GM12878 (cell line): ENCODE measurements at regions not wholly inside any gene's neighbourhood (a gene's known extent, or its start where the extent isn't known, plus 50 kb on each side); places are given as distances from the start of the nearest gene placed in this dataset.

Experiments
- ATAC-seq: fragments of 200-7000 bp; cut with Tn5 transposase; 3 replicates; pipeline ENCODE4 v1.9.1; 2020; ENCODE audit warnings: mild to moderate bottlenecking, moderate library complexity
- BruUV-seq: library from RNA; stranded (reverse); fragments of 400-500 nt; replicated peaks from 2 replicates; lab custom pipeline; 2021; lab: Mats Ljungman, UMichigan
- CTCF ChIA-PET: fragments of 300-600 bp; sonication (Branson Sonifier 250); formaldehyde crosslinking; extraction: SDS; loops from one replicate; lab custom pipeline; 2021; ENCODE audit warnings: inconsistent platforms; lab: Yijun Ruan, JAX
- POLR2A ChIA-PET: fragments of 350-600 bp; formaldehyde crosslinking; extraction: SDS; loops from one replicate; lab custom pipeline; 2021; ENCODE audit warnings: inconsistent platforms; lab: Charles Lee
- RAD21 ChIA-PET: fragments of 300-600 bp; sonication (Branson Sonifier 250); formaldehyde crosslinking; loops from one replicate; lab custom pipeline; 2023; ENCODE audit warnings: antibody characterized with exemption; ENCODE audit not compliant: unreplicated experiment; lab: Charles Lee
- SMC1A ChIA-PET: fragments of 300-600 bp; sonication (Branson Sonifier 250); formaldehyde crosslinking; loops from one replicate; lab custom pipeline; 2023; ENCODE audit not compliant: unreplicated experiment, uncharacterized antibody; lab: Charles Lee
- DNase-seq: peaks from one replicate; pipeline ENCODE4 v3.0.0-alpha.2; 2011; ENCODE audit warnings: low read depth, low spot score
- FAIRE-seq: peaks from 3 replicates; lab custom pipeline; 2011; peaks lifted over from hg19 to GRCh38; lab: Jason Lieb, UNC
- H2AFZ ChIP-seq: 2 replicates; pipeline ENCODE4 v1.6.0; 2011; ENCODE audit warnings: low read depth, low read length, control low read depth; ENCODE audit not compliant: control insufficient read depth
- H3K27ac ChIP-seq: 2 replicates; pipeline ENCODE4 v1.5.1; 2011; ENCODE audit warnings: control low read depth; ENCODE audit not compliant: control insufficient read depth, insufficient read depth
- H3K27me3 ChIP-seq, 2 experiments: replicated peaks in 1 of 2; 2 replicates each; pipeline versions ENCODE4 v1.6.0 to v1.6.1; 2011; ENCODE audit warnings: low read length in 1 of 2; ENCODE audit not compliant: control insufficient read depth in 2 of 2, insufficient read depth in 2 of 2
- H3K36me3 ChIP-seq, 2 experiments: 2 replicates each; pipeline ENCODE4 v1.5.1; 2011; ENCODE audit warnings: low read length in 1 of 2; ENCODE audit not compliant: control insufficient read depth in 2 of 2, insufficient read depth in 2 of 2
- H3K4me1 ChIP-seq: 2 replicates; pipeline ENCODE4 v1.6.1; 2011; ENCODE audit warnings: mild to moderate bottlenecking, low read length, moderate library complexity, mixed read lengths; ENCODE audit not compliant: control insufficient read depth, insufficient read depth
- H3K4me2 ChIP-seq: 2 replicates; pipeline ENCODE4 v1.6.0; 2011; ENCODE audit warnings: control low read depth; ENCODE audit not compliant: control insufficient read depth, insufficient read depth
- H3K4me3 ChIP-seq: fragments of 200-600 bp; sonication (generic); 2 replicates; pipeline ENCODE4 v1.5.1; 2016
- H3K79me2 ChIP-seq: 2 replicates; pipeline ENCODE4 v1.6.0; 2011; ENCODE audit warnings: low read length; ENCODE audit not compliant: control insufficient read depth, insufficient read depth
- H3K9ac ChIP-seq: 2 replicates; pipeline ENCODE4 v1.8.0; 2011; ENCODE audit warnings: low read length, control low read depth, mixed read lengths; ENCODE audit not compliant: control insufficient read depth, insufficient read depth
- H3K9me3 ChIP-seq: replicated peaks from 3 replicates; pipeline ENCODE4 v1.5.1; 2011; ENCODE audit warnings: mild to moderate bottlenecking, low read length; ENCODE audit not compliant: control insufficient read depth, insufficient read depth
- H4K20me1 ChIP-seq: 2 replicates; pipeline ENCODE4 v1.6.0; 2011; ENCODE audit not compliant: control insufficient read depth, insufficient read depth
- ATF7 ChIP-seq: fragments of 450-650 bp; IDR thresholded peaks from 2 replicates; pipeline ENCODE4 v1.6.1; 2016; ENCODE audit warnings: low read depth, mild to moderate bottlenecking
- EZH2 ChIP-seq: IDR thresholded peaks from 2 replicates; pipeline ENCODE4 v1.6.1; 2012; ENCODE audit warnings: low read depth, mild to moderate bottlenecking, control low read depth, inconsistent platforms, low read length, borderline replicate concordance; ENCODE audit not compliant: control insufficient read depth
- HDGF ChIP-seq: fragments of 450-650 bp; IDR thresholded peaks from 2 replicates; pipeline ENCODE4 v1.6.1; 2016; ENCODE audit warnings: antibody characterized with exemption
- KAT2A ChIP-seq: conservative IDR thresholded peaks from 2 replicates; pipeline ENCODE4 v1.6.1; 2011; ENCODE audit warnings: low read depth, low read length; ENCODE audit not compliant: control insufficient read depth
- NR2C2 ChIP-seq: IDR thresholded peaks from 2 replicates; pipeline ENCODE4 v1.6.1; 2011; ENCODE audit warnings: borderline replicate concordance, low read depth; ENCODE audit not compliant: control insufficient read depth, insufficient read length
- RBBP5 ChIP-seq: fragments of 200-600 bp; sonication (generic); conservative IDR thresholded peaks from 2 replicates; pipeline ENCODE4 v1.6.1; 2016
- TCF3 ChIP-seq: IDR thresholded peaks from 2 replicates; pipeline ENCODE4 v1.6.1; 2012; ENCODE audit warnings: low read depth, mild to moderate bottlenecking, low read length, borderline replicate concordance; ENCODE audit not compliant: insufficient read depth
- WGBS: methylation state at CpG from one replicate; pipeline ENCODE4 v1.1.6; 2016; ENCODE audit warnings: low lambda C conversion rate; ENCODE audit not compliant: insufficient replicate concordance, insufficient coverage; ENCODE audit errors: missing lambda C conversion rate; 5-methylcytosine and 5-hydroxymethylcytosine counted together
- in situ Hi-C: fragments of 300-500 bp; cut with MboI; formaldehyde crosslinking; loops from 9 replicates; pipeline ENCODE4 v1.14.3; 2018; ENCODE audit warnings: mixed read lengths
- intact Hi-C: fragments of 100-400 bp; cut with micrococcal nuclease; formaldehyde crosslinking; loops from one replicate; pipeline ENCODE4 v1.14.2; 2022; ENCODE audit not compliant: unreplicated experiment
- TF ChIP-seq, protein P1 (sequence below): IDR thresholded peaks from 2 replicates; pipeline ENCODE4 v1.6.1; 2012; ENCODE audit warnings: low read depth, low read length, improper control_type of control experiment
- TF ChIP-seq, protein P2 (sequence below): fragments of 450-650 bp; IDR thresholded peaks from 2 replicates; pipeline ENCODE4 v1.6.1; 2016; ENCODE audit warnings: mild to moderate bottlenecking
- TF ChIP-seq, protein P3 (sequence below): fragments of 450-650 bp; IDR thresholded peaks from 2 replicates; pipeline ENCODE4 v1.6.1; 2017; ENCODE audit warnings: low read depth, mild to moderate bottlenecking, moderate library complexity

DNA sequence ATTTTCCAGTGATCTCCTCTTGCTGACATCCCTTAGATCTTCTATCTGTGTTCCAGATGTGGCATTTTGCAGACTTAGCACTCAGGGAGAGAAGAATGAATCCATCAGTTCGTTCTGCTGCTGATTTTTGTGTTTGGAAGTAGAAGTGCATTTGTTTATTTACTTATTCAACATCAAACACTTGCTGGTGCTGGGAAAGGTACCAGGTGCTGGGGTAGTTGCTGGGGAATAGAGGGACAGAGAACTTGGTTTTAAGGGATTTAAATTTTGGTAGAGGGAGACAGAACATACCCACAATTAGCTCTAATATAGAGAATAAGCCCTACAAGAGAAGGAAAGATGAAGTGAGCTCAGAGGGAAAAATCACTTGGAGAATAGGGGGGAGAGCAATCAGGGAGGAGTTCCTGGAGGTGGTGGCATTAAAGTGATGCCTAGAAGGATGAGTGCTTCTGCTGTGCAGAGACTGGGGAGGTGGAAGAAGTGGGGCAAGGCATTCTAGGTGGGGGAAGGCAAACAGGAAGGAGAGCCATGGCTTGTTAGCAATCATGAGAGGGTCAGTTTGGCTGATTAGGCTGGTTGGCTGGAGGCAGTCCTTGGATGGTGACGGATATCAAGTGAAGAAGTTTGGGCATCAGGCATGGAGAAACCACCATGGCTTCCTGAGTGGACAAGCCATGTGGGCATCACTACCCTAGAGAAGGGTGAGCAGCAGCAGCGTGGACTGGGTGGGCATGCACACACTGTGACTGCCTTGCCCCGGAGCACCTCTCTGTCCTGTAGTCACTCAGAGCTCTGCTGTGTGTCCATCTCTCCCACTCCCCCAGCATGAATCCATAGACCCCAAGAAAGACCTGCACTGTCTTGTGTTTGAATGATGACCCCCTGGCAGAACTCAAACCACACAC lies 197.3 kb downstream of the OPA1 start (continued):
- TF ChIP-seq, protein P1, sequence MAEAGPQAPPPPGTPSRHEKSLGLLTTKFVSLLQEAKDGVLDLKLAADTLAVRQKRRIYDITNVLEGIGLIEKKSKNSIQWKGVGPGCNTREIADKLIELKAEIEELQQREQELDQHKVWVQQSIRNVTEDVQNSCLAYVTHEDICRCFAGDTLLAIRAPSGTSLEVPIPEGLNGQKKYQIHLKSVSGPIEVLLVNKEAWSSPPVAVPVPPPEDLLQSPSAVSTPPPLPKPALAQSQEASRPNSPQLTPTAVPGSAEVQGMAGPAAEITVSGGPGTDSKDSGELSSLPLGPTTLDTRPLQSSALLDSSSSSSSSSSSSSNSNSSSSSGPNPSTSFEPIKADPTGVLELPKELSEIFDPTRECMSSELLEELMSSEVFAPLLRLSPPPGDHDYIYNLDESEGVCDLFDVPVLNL: no peak
- TF ChIP-seq TCF3: no peak
- TF ChIP-seq RBBP5: no peak

DNA sequence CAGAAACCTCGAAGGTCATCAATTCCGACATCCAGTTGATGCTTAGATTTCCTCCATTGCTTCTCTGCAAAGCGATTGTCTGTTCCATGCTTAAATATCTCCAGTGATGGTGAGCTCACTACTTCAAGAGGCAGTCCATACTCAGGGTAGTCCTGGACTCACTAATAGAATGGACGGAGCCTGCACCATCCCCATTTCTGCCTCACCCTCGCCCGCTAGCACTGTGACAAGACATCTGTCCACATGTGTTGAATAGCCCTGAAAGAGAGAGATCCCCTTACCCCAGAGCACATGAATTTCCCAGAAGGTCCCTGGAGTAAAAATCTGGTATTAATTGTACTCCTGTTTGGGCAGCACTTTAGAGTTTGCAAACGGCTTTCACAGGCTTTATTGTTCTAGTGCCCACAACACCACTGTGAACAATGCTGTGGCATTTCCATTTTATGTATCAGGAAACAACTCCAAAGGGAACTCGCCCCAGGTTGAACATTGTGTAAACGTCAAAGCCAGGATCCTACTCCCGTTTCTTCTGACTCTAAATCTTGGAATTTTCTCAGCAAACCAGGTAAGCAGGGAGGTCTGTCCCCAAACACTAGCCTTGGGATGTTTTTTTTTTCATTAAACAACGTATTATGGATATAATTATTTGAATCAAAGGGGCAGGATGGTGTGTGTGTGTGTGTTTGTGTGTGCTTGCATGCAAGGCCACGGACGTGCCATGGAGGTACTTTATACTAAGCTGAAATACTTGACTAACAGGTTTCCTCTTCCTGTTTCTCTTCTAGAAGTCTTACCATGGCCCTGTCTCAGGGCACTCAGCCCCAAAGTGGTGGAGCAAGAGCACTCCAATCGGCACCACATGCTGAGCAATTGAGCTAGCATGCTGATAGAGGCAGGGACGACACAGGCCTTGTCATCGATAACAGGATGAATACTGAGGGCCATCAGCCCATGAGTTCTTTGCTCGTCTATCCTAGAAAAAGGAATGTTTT lies 198.3 kb downstream of the OPA1 start:
- intact Hi-C loops: no loop called here
- WGBS: 45% methylated on average over 17 of the region's 17 CpGs
- Histone ChIP-seq H4K20me1 (no peaks in the 10 kb centered on the region), H3K27ac (no peak overlapping the region), H3K79me2 (no peaks in the 10 kb centered on the region), H3K9me3 (no peaks in the 10 kb centered on the region), H3K4me1 (no peaks in the 10 kb centered on the region), H3K4me2 (no peak overlapping the region), H3K9ac (no peak overlapping the region), H3K27me3 (no peaks in the 10 kb centered on the region; a peak in 1 of 4 replicates), H3K4me3 (no peak overlapping the region), H2AFZ (no peak overlapping the region), H3K36me3 (no peaks in the 10 kb centered on the region)
- DNase-seq (no peak), FAIRE-seq (no peak), ATAC-seq (no peak)
- TF ChIP-seq EZH2 (no peak), HDGF (no peak), NR2C2 (no peak), ATF7 (no peak), KAT2A (no peak)
- TF ChIP-seq, protein P2, sequence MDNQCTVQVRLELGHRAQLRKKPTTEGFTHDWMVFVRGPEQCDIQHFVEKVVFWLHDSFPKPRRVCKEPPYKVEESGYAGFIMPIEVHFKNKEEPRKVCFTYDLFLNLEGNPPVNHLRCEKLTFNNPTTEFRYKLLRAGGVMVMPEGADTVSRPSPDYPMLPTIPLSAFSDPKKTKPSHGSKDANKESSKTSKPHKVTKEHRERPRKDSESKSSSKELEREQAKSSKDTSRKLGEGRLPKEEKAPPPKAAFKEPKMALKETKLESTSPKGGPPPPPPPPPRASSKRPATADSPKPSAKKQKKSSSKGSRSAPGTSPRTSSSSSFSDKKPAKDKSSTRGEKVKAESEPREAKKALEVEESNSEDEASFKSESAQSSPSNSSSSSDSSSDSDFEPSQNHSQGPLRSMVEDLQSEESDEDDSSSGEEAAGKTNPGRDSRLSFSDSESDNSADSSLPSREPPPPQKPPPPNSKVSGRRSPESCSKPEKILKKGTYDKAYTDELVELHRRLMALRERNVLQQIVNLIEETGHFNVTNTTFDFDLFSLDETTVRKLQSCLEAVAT: no peak
- TF ChIP-seq, protein P3, sequence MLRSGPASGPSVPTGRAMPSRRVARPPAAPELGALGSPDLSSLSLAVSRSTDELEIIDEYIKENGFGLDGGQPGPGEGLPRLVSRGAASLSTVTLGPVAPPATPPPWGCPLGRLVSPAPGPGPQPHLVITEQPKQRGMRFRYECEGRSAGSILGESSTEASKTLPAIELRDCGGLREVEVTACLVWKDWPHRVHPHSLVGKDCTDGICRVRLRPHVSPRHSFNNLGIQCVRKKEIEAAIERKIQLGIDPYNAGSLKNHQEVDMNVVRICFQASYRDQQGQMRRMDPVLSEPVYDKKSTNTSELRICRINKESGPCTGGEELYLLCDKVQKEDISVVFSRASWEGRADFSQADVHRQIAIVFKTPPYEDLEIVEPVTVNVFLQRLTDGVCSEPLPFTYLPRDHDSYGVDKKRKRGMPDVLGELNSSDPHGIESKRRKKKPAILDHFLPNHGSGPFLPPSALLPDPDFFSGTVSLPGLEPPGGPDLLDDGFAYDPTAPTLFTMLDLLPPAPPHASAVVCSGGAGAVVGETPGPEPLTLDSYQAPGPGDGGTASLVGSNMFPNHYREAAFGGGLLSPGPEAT: no peak
- SMC1A ChIA-PET: interaction anchor here (0.8 kb wide), 1 partner anchor 10 kb away, joined by 3 read pairs; no protein-coding TSS in a partner anchor
- RAD21 ChIA-PET: no interaction called here
- POLR2A ChIA-PET: no interaction called here
- no TSS peak for BruUV-seq
- CTCF ChIA-PET: interaction anchor here (1.3 to 1.4 kb wide), 2 partner anchors 10 to 524 kb away, joined by 3 to 5 read pairs; no protein-coding TSS in a partner anchor
- in situ Hi-C loops: no loop called here
